HG03280 (cell line): ENCODE measurements at regions not wholly inside any gene's neighbourhood (a gene's known extent, or its start where the extent isn't known, plus 50 kb on each side); places are given as distances from the start of the nearest gene placed in this dataset.
"Not testable (repeated sequence)": the region's sequence is repeated elsewhere in the genome, so short reads cannot be mapped to it uniquely, and the experiment has no call there.

Source experiments
- ATAC-seq: cut with Tn5 transposase; IDR thresholded peaks from one replicate; pipeline ENCODE4 v1.9.1; 2021; ENCODE audit warnings: mild to moderate bottlenecking, moderate library complexity; ENCODE audit not compliant: unreplicated experiment

- no peak for ATAC-seq
These were observed 549.9 kb upstream of the AMOT start for GRCh38 chrX:113390531-113390930.

- no peak for ATAC-seq
These were observed 549.2 kb upstream of the AMOT start for GRCh38 chrX:113389846-113390245.

GRCh38 chrX:113384628-113385027, 544.0 kb upstream of the AMOT start:
- ATAC-seq = no peak

GRCh38 chrX:113373421-113373820, 532.8 kb upstream of the AMOT start:
- ATAC-seq = not testable (repeated sequence)

- ATAC-seq = no peak
These were observed 529.4 kb upstream of the AMOT start for GRCh38 chrX:113370006-113370405.

GRCh38 chrX:113369056-113369455, 528.4 kb upstream of the AMOT start:
- no peak for ATAC-seq

- ATAC-seq = no peak
These were observed 512.5 kb upstream of the AMOT start for GRCh38 chrX:113353134-113353533.

GRCh38 chrX:113330416-113330815, 489.8 kb upstream of the AMOT start:
- ATAC-seq = no peak

GRCh38 chrX:113315927-113316326, 475.3 kb upstream of the AMOT start:
- ATAC-seq = no peak

GRCh38 chrX:113305496-113305895, 464.9 kb upstream of the AMOT start:
- no peak for ATAC-seq

- ATAC-seq = no peak
These were observed 459.9 kb upstream of the AMOT start for GRCh38 chrX:113300580-113300979.

- no peak for ATAC-seq
These were observed 456.8 kb upstream of the AMOT start for GRCh38 chrX:113297437-113297836.

GRCh38 chrX:113289503-113289902, 448.9 kb upstream of the AMOT start:
- ATAC-seq = no peak

- no peak for ATAC-seq
These were observed 447.1 kb upstream of the AMOT start for GRCh38 chrX:113287761-113288160.

GRCh38 chrX:113275804-113276203, 435.2 kb upstream of the AMOT start:
- no peak for ATAC-seq

- no peak for ATAC-seq
These were observed 434.2 kb upstream of the AMOT start for GRCh38 chrX:113274791-113275190.

GRCh38 chrX:113274345-113274744, 433.7 kb upstream of the AMOT start:
- ATAC-seq = no peak

GRCh38 chrX:113269203-113269602, 428.6 kb upstream of the AMOT start:
- ATAC-seq = no peak

- ATAC-seq = no peak
These were observed 419.8 kb upstream of the AMOT start for GRCh38 chrX:113260474-113260873.

GRCh38 chrX:113222305-113222704, 381.7 kb upstream of the AMOT start:
- ATAC-seq = no peak

GRCh38 chrX:113212052-113212451, 371.4 kb upstream of the AMOT start:
- no peak for ATAC-seq

GRCh38 chrX:113202601-113203000, 362.0 kb upstream of the AMOT start:
- no peak for ATAC-seq

GRCh38 chrX:113195949-113196348, 355.3 kb upstream of the AMOT start:
- ATAC-seq = no peak

GRCh38 chrX:113192418-113192817, 351.8 kb upstream of the AMOT start:
- no peak for ATAC-seq
